Activated naive CD4-positive, alpha-beta T cell treated with anti-CD3 and anti-CD28 coated beads, Interleukin-2, amount 50 U/mL, for 16 hours (primary cell): ENCODE measurements at regions not wholly inside any gene's neighbourhood (a gene's known extent, or its start where the extent isn't known, plus 50 kb on each side); places are given as distances from the start of the nearest gene placed in this dataset.

ENCODE experiments used
- DNase-seq: peaks from one replicate; pipeline ENCODE4 v3.0.0-alpha.2; 2020

DNA sequence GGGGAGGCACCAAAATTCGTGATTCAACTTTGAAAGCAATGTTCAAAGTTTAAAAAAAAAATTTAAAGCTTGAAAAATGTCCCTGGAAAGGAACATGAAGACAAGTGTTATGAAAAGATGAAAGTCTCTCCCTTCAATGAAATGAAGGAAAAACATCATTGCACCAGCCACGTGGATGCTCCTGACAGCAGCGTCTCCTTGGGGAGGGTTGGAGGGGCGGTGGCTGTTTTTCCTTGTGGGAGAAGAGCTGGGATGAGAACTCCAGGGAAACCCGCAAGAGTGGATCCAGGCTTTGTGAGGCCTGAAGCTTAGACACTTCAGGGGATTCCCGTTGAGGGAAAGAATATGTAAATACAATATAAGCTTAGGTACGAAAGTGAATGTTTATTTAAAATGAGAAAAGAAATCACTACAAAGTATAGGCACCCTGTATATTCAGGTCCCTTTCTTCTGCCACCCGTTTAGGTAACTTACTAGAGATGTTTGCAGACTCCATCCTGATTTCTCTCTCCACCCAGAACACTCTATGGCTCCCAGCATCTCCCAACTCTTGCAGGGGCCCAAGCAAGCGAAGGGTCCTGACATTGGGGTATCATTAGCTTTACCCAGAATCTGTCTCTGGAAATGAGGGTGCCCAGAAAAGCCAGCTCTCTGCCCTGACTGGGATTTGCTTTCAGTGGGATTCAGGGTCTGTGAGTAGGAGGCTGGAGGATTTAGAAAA lies 63.1 kb upstream of the BAIAP2L1 start:
- no peak for DNase-seq

DNA sequence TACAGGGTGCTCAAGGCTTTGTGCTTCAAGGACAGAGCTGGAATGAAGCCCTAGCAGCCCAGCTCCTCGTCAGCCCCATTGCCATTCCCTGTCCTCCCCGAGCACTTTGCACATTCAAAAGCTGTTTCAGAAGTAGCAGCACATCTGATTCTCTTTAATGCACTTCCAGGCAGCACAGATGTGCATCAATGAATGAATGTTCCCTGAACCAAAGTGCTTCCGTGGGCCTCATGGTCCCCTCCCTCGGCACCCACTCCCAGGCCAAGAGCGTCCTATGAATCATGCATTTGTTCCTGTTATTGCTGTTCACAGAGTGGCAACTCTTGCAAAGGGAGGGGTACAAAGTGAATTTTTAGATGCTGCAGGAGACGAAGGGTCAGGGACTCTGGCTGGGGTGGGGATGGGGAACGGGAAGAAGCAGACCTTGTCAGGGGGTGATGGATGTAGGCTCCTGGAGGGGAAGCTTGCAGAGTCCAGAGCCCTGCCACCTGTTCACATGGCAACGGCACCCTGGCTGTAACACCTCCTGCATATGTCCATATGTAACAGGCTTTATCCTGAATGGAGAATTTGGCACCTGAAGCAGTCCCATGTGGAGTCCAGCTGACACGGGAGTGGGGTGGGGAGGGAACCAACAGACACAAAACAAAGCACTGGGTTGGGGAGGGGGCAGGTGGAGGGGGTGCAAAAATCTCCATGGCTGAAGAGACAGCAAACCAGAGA lies 62.2 kb upstream of the BAIAP2L1 start:
- DNase-seq, result no peak

- DNase-seq, result no peak
Measured at GRCh38 chr7:98460902-98461301, 60.0 kb upstream of the BAIAP2L1 start.

- DNase-seq, result no peak
Measured at GRCh38 chr7:98459529-98459928, 58.6 kb upstream of the BAIAP2L1 start.

GRCh38 chr7:98458090-98458875 lies 57.4 kb upstream of the BAIAP2L1 start:
- no peak for DNase-seq

DNA sequence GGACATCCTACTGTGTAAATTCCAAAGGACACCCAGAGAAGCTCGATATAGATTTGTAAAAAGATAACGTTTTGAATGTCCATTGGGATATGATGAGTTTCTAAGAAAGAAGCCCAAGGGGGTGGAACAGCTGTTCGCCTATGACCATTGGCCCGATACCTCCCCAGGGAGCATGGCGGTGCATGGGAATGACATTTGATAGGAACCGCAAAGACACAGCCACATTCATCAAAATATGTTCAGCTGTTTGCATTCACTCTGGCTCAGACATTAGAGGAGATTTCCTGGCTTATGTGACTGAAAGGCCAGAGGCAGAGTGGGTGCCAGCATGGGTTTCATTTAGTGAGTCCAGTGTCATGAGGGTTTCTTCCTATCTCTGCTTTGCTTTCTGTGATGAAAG lies 56.0 kb upstream of the BAIAP2L1 start:
- DNase-seq, result no peak

GRCh38 chr7:98452791-98453190 lies 51.9 kb upstream of the BAIAP2L1 start:
- DNase-seq, result no peak
